ENCODE measurements at regions not wholly inside any gene's neighbourhood (a gene's known extent, or its start where the extent isn't known, plus 50 kb on each side); places are given as distances from the start of the nearest gene placed in this dataset.
A peak's percentile ranks its signal among the peaks of the same experiment; 100 is the strongest.
"Not testable (repeated sequence)": the region's sequence is repeated elsewhere in the genome, so short reads cannot be mapped to it uniquely, and the experiment has no call there.

DNA sequence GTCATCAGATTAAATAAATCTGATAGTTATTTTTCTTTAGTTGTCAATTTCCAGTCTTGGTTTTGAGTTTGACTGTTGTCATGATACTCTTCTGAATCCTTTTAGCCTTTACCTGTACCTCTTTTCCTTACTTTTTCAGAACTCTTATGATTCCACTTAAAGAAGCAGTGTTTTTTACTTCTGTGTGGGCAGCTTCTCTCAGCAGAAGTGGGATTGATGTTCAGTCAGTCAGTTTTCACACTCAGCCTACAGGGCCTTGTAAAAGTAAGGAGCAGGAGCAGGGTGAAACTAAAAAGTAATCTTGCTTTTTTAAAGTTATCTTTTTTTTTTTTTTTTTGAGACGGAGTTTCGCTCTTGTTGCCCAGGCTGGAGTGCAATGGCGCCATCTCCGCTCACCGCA is 75.1 kb downstream of the HAUS1 start:
- DNase-seq (ENCODE audit: extremely low read depth, low read depth), result no peak
- TF ChIP-seq CTCF (IDR thresholded peaks at IDR 0.05; ENCODE audit: low read depth, low read length, missing control alignments), result no peak
- H3K4me3 ChIP-seq (replicated peaks; ENCODE audit: low read depth, low read length), result no peak overlapping the region

DNA sequence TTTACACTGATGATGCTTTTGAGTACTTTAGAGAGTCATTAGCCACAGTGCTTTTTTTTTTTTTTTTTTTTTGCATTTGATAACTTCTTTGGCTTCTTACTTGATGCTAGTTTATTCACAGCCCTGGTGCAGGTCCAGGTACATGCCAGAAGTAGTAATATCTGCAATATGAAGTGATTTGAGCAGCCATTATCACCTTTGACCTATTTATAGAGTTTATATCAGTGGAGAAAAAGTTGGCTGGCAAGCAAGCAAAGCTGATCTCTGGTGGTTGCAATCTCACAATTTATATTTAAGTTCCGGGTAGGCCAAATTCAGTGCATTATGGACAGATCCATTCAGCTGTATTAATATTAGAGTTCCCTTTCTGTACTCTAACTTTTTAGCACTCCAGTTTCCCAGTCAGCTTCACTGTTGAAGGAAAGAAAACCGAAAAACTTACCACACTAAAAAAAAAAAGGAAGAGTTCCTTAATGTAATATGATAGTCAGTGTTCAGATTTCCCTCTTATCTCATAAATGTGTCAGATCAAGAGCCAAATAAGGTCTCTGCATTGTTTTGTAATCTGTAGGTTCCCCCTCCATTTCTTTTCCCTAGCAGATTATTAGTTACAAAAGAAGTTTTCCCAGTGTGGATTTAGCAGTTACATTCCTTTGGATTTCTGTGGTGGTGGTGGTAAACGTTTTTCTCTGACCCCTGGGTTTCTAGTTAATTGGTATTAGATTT is 78.6 kb downstream of the HAUS1 start:
- no peak for DNase-seq (ENCODE audit: extremely low read depth, low read depth)
- TF ChIP-seq CTCF (IDR thresholded peaks at IDR 0.05; ENCODE audit: low read depth, low read length, missing control alignments), result no peak
- no peak overlapping the region for H3K4me3 ChIP-seq (replicated peaks; ENCODE audit: low read depth, low read length)

DNA sequence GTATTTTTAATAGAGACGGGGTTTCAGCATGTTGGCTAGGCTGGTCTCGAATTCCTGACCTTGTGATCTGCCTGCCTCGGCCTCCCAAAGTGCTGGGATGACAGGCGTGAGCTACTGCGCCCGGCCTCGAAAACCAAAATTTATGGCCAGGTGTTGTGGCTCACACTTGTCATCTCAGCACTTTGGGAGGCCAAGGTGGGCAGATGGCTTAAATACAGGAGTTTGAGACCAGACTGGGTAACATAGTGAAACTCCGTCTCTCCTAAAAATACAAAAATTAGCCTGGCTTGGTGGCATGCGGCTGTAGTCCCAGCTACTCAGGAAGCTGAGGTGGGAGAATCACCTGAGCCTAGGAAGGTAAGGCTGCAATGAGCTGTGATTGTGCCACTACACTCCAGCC is 80.1 kb downstream of the HAUS1 start:
- not testable (repeated sequence) for DNase-seq (ENCODE audit: extremely low read depth, low read depth); H3K4me3 ChIP-seq (replicated peaks; ENCODE audit: low read depth, low read length)

DNA sequence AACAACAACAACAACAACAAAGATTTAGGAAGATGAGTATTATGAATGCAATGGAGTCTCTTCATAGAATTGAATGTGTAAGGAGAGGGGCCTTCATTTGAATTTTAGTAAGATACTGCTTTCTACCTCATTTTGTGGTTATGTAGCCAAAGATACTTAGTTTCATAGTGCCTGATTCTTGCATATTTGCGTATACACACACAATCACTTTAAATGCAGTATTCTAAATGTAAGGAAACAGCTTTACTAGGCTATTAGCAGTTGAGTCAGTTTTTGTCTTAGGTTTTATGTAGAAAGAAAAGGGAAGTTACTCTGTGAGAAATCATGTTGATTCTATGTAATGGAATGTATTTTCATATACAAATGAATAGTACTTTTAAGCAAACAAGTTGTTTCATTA is 80.5 kb downstream of the HAUS1 start:
- H3K4me3 ChIP-seq (replicated peaks; ENCODE audit: low read depth, low read length), result no peak overlapping the region
- no peak for TF ChIP-seq CTCF (IDR thresholded peaks at IDR 0.05; ENCODE audit: low read depth, low read length, missing control alignments)
- DNase-seq (ENCODE audit: extremely low read depth, low read depth), result no peak

- DNase-seq (ENCODE audit: extremely low read depth, low read depth), result no peak
- no peak overlapping the region for H3K4me3 ChIP-seq (replicated peaks; ENCODE audit: low read depth, low read length)
- TF ChIP-seq CTCF (IDR thresholded peaks at IDR 0.05; ENCODE audit: low read depth, low read length, missing control alignments), result no peak
These were observed 86.5 kb downstream of the HAUS1 start for GRCh38 chr18:46190667-46191066.

DNA sequence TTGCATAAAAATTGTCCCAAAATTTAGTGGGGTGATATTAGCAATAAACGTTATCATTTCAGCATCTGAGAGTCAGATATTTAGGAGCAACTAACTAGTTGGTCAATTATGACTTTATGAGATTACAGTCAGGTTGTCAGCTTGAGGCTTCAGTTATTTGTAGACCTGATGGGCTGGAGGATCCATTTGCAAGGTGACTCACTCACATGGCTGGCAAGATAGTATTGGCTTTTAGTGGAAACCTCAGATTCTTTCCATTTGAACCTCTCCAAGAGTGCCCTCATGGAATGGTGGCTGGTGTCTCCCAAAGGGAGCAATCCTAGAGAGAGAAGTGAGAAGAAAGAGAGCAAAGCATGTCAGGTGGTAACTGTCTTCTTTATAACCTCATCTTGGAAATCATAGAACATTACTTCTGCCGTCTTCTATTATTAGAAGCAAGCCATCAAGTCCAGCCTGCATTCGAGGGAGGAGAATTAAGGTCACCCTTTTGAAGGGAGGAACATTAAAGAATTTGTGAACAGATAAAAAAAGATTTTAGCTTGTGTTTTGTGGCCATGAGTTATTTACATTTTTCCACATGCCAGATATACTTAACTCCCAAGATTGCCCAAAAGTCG is 92.5 kb downstream of the HAUS1 start:
- no peak overlapping the region for H3K4me3 ChIP-seq (replicated peaks; ENCODE audit: low read depth, low read length)
- DNase-seq (ENCODE audit: extremely low read depth, low read depth), result no peak
- TF ChIP-seq CTCF (IDR thresholded peaks at IDR 0.05; ENCODE audit: low read depth, low read length, missing control alignments), result no peak

DNA sequence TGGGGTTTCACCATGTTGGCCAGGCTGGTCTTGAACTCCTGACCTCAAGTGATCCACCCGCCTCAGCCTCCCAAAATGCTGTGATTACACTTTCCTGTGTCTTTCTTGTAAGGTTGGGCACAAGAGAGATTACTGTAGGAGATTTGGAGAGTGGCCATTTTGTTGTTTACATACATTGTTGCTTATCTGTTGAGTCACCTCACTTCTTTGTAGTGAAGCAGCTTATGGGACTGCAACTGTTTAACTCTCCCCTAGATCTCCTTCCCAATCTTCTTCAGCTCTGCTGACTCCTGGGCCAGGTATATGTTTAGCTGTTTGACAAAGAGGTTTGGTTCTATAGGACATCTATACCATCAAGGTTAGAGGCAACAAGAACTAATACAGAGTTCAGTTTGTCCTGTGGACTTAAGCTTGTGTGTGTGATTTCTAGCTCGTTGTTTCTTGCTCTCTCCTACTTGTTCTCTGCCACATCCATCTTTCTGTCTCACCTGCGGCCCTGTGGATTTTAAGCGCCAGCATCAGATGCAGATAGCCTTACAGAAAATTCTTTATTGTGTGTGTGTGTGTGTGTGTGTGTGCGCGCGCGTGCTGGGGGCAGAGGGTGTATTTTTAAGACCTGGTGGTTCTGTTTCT is 95.4 kb downstream of the HAUS1 start:
- peak; percentile 14 for DNase-seq (ENCODE audit: extremely low read depth, low read depth)
- no peak for TF ChIP-seq CTCF (IDR thresholded peaks at IDR 0.05; ENCODE audit: low read depth, low read length, missing control alignments)
- no peak overlapping the region for H3K4me3 ChIP-seq (replicated peaks; ENCODE audit: low read depth, low read length)

DNA sequence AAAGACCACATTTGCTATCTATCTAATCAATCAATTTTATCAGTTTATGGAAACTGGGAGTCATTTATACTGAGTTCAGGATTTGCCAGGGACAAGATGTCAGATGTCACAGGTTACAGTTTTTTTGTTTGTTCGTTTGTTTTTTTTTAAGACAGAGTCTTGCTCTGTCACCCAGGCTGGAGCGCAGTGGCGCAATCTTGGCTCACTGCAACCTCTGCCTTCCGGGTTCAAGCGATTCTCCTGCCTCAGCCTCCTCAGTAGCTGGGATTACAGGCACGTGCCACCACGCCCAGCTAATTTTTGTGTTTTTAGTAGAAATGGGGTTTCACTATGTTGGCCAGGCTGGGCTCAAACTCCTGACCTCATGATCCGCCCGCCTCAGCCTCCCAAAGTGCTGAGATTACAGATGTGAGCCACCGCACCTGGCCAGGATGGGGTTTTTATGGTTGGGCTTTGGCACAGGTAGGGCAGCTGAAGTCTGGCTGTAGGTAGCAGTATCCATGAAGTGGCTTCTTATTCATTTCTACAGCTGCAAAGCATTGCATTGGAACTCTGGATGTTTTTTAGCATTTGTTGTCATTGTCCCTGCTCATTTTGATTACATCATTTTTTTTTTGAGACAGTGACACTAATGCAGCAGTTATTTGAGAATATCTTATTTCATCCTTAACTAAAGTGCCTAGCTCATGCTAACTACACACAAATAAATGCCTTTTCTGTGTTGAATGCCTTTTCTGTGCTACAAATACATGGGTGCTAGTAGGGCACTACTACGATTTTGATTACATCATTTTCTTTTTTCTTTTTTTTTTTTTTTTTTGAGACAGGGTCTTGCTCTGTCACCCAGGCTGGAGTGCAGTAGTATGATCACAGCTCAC is 96.2 kb downstream of the HAUS1 start:
- not testable (repeated sequence) for H3K4me3 ChIP-seq (replicated peaks; ENCODE audit: low read depth, low read length); DNase-seq (ENCODE audit: extremely low read depth, low read depth)
